GM18511 (cell line): ENCODE measurements at regions not wholly inside any gene's neighbourhood (a gene's known extent, or its start where the extent isn't known, plus 50 kb on each side); places are given as distances from the start of the nearest gene placed in this dataset.
"Not testable (repeated sequence)": the region's sequence is repeated elsewhere in the genome, so short reads cannot be mapped to it uniquely, and the experiment has no call there.

Experiments used
- ATAC-seq: cut with Tn5 transposase; IDR thresholded peaks from one replicate; pipeline ENCODE4 v1.9.1; 2021; ENCODE audit warnings: mild to moderate bottlenecking, moderate library complexity; ENCODE audit not compliant: unreplicated experiment

GRCh38 chr3:125695688-125696087 is 100.4 kb upstream of the OSBPL11 start:
- ATAC-seq = no peak

- not testable (repeated sequence) for ATAC-seq
These were observed 101.8 kb upstream of the OSBPL11 start for GRCh38 chr3:125697126-125697525.

- not testable (repeated sequence) for ATAC-seq
These were observed 102.8 kb upstream of the OSBPL11 start for GRCh38 chr3:125697979-125698640.

- no peak for ATAC-seq
These were observed 120.4 kb upstream of the OSBPL11 start for GRCh38 chr3:125715651-125716050.

GRCh38 chr3:125732151-125732550 is 136.9 kb upstream of the OSBPL11 start:
- ATAC-seq = not testable (repeated sequence)

GRCh38 chr3:125741991-125742718 is 146.9 kb upstream of the OSBPL11 start:
- ATAC-seq = not testable (repeated sequence)

- ATAC-seq = not testable (repeated sequence)
These were observed 147.5 kb upstream of the OSBPL11 start for GRCh38 chr3:125742845-125743244.

GRCh38 chr3:125757050-125757449 is 161.8 kb upstream of the OSBPL11 start:
- not testable (repeated sequence) for ATAC-seq

GRCh38 chr3:125758641-125759130 is 163.4 kb upstream of the OSBPL11 start:
- ATAC-seq = not testable (repeated sequence)

GRCh38 chr3:125762601-125763000 is 167.3 kb upstream of the OSBPL11 start:
- ATAC-seq = not testable (repeated sequence)

GRCh38 chr3:125766285-125766826 is 171.1 kb upstream of the OSBPL11 start:
- ATAC-seq = not testable (repeated sequence)

- not testable (repeated sequence) for ATAC-seq
These were observed 171.6 kb upstream of the OSBPL11 start for GRCh38 chr3:125766931-125767330.

- ATAC-seq = no peak
These were observed 172.3 kb upstream of the OSBPL11 start for GRCh38 chr3:125767641-125768040.

GRCh38 chr3:125768821-125769220 is 173.5 kb upstream of the OSBPL11 start:
- ATAC-seq = not testable (repeated sequence)

GRCh38 chr3:125771506-125771905 is 176.2 kb upstream of the OSBPL11 start:
- ATAC-seq = not testable (repeated sequence)

GRCh38 chr3:125774433-125775034 is 179.2 kb upstream of the OSBPL11 start:
- ATAC-seq = not testable (repeated sequence)

GRCh38 chr3:125775106-125775505 is 179.8 kb upstream of the OSBPL11 start:
- ATAC-seq = not testable (repeated sequence)

- not testable (repeated sequence) for ATAC-seq
These were observed 180.5 kb upstream of the OSBPL11 start for GRCh38 chr3:125775606-125776294.

- ATAC-seq = not testable (repeated sequence)
These were observed 184.0 kb upstream of the OSBPL11 start for GRCh38 chr3:125779276-125779675.

- ATAC-seq = not testable (repeated sequence)
These were observed 184.6 kb upstream of the OSBPL11 start for GRCh38 chr3:125779918-125780317.

- ATAC-seq = not testable (repeated sequence)
These were observed 186.4 kb upstream of the OSBPL11 start for GRCh38 chr3:125781678-125782077.
